B cell (primary cell): ENCODE measurements at regions not wholly inside any gene's neighbourhood (a gene's known extent, or its start where the extent isn't known, plus 50 kb on each side); places are given as distances from the start of the nearest gene placed in this dataset.

Source experiments
- ATAC-seq: fragments of 200-7000 bp; cut with Tn5 transposase; one replicate; pipeline ENCODE4 v1.10.0; 2021; ENCODE audit warnings: low read depth, mild to moderate bottlenecking, moderate number of reproducible peaks, moderate library complexity
- CTCF ChIA-PET: fragments of 350-600 bp; sonication (Branson Sonifier 250); formaldehyde crosslinking; loops from one replicate; lab custom pipeline; 2021; ENCODE audit warnings: antibody characterized with exemption, inconsistent platforms; lab: Charles Lee
- POLR2A ChIA-PET: fragments of 350-600 bp; sonication (Branson Sonifier 250); formaldehyde crosslinking; loops from one replicate; lab custom pipeline; 2021; ENCODE audit warnings: antibody characterized with exemption; lab: Charles Lee
- DNase-seq: peaks from one replicate; pipeline ENCODE4 v3.0.0; 2013
- H2AFZ ChIP-seq: 2 replicates; pipeline ENCODE4 v1.6.1; 2012; ENCODE audit warnings: mild to moderate bottlenecking, low read depth, low read length; ENCODE audit not compliant: insufficient read depth, poor library complexity, severe bottlenecking
- H3K27ac ChIP-seq, 2 donors: 1 replicate in 1 of 2; 2 replicates in 1 of 2; pipeline ENCODE4 v1.5.1; 2012 to 2013; ENCODE audit warnings: low read length in 2 of 2, mild to moderate bottlenecking in 2 of 2, moderate library complexity in 1 of 2
- H3K27me3 ChIP-seq, 4 experiments: fragments of 200-600 bp in 1 of 4; sonication (generic) in 1 of 4; replicated peaks in 1 of 4; 1 replicate in 2 of 4; 2 replicates in 2 of 4; pipeline versions ENCODE4 v1.6.1 to v1.7.0; 2013 to 2016; ENCODE audit warnings: low read length in 3 of 4, mild to moderate bottlenecking in 2 of 4, mixed read lengths in 1 of 4, moderate library complexity in 1 of 4; ENCODE audit not compliant: insufficient read depth in 4 of 4, control insufficient read depth in 3 of 4; ENCODE audit errors: control extremely low read depth in 1 of 4
- H3K36me3 ChIP-seq, 2 experiments: replicated peaks in 1 of 2; 1 replicate in 1 of 2; 2 replicates in 1 of 2; pipeline versions ENCODE4 v1.6.1 to v1.7.1; 2013; ENCODE audit warnings: low read length in 1 of 2; ENCODE audit not compliant: insufficient read depth in 2 of 2, control insufficient read depth in 1 of 2; ENCODE audit errors: control extremely low read depth in 1 of 2, extremely low read depth in 1 of 2
- H3K4me1 ChIP-seq, 2 donors: fragments of 200-600 bp in 1 of 2; sonication (generic) in 1 of 2; 1 replicate in 1 of 2; 2 replicates in 1 of 2; pipeline versions ENCODE4 v1.5.1 to v1.6.1; 2013 to 2017; ENCODE audit warnings: low read length in 2 of 2; ENCODE audit not compliant: control insufficient read depth in 2 of 2, insufficient read depth in 2 of 2
- H3K4me2 ChIP-seq: replicated peaks from 2 replicates; pipeline ENCODE3; 2012; ENCODE audit warnings: mild to moderate bottlenecking, low read depth, low read length; ENCODE audit not compliant: poor library complexity, severe bottlenecking
- H3K4me3 ChIP-seq, 5 experiments: fragments of 200-600 bp in 1 of 5; sonication (generic) in 1 of 5; 1 replicate in 3 of 5; 2 replicates in 2 of 5; pipeline versions ENCODE4 v1.5.1 to v1.7.0; 2011 to 2016; ENCODE audit warnings: low read length in 4 of 5, mild to moderate bottlenecking in 4 of 5, low read depth in 2 of 5, control low read depth in 1 of 5, moderate library complexity in 1 of 5; ENCODE audit not compliant: insufficient read depth in 1 of 5; ENCODE audit errors: control extremely low read depth in 1 of 5, extremely low read depth in 1 of 5
- H3K79me2 ChIP-seq: fragments of 200-600 bp; sonication (generic); one replicate; pipeline ENCODE4 v1.6.0; 2016; ENCODE audit warnings: low read length; ENCODE audit not compliant: control insufficient read depth, insufficient read depth
- H3K9ac ChIP-seq: fragments of 200-600 bp; sonication (generic); 2 replicates; pipeline ENCODE4 v1.6.1; 2017; ENCODE audit warnings: mild to moderate bottlenecking, low read length, moderate library complexity
- H3K9me3 ChIP-seq, 3 donors: one replicate each; pipeline versions ENCODE4 v1.6.1 to v1.7.1; 2013; ENCODE audit warnings: low read length in 2 of 3; ENCODE audit not compliant: control insufficient read depth in 2 of 3, insufficient read depth in 1 of 3; ENCODE audit errors: control extremely low read depth in 1 of 3
- H4K20me1 ChIP-seq: 2 replicates; pipeline ENCODE4 v1.6.0; 2012; ENCODE audit warnings: mild to moderate bottlenecking, low read length; ENCODE audit not compliant: insufficient read depth, control insufficient read depth, poor library complexity, severe bottlenecking
- H3K27ac Mint-ChIP-seq: one replicate; pipeline ENCODE4 v1.8.0; 2021; ENCODE audit warnings: mixed read lengths
- H3K27me3 Mint-ChIP-seq: one replicate; pipeline ENCODE4 v1.8.0; 2021; ENCODE audit warnings: mixed read lengths
- H3K4me1 Mint-ChIP-seq: one replicate; pipeline ENCODE4 v1.8.0; 2021; ENCODE audit warnings: mixed read lengths
- H3K4me3 Mint-ChIP-seq: one replicate; pipeline ENCODE4 v1.8.0; 2021; ENCODE audit warnings: mixed read lengths
- H3K9me3 Mint-ChIP-seq: one replicate; pipeline ENCODE4 v1.8.0; 2022; ENCODE audit warnings: mixed read lengths; ENCODE audit not compliant: insufficient read depth
- CTCF ChIP-seq: fragments of 200-600 bp; IDR thresholded peaks from one replicate; pipeline ENCODE4 v1.8.0; 2022; ENCODE audit warnings: antibody characterized with exemption, mild to moderate bottlenecking
- EZH2 ChIP-seq: IDR thresholded peaks from 2 replicates; pipeline ENCODE4 v1.6.1; 2012; ENCODE audit warnings: borderline replicate concordance, low read depth, mild to moderate bottlenecking, moderate library complexity, low read length; ENCODE audit not compliant: insufficient read depth, poor library complexity, severe bottlenecking
- WGBS: methylation state at CpG from one replicate; pipeline ENCODE4 v1.1.5; 2013; ENCODE audit warnings: missing lambda C conversion rate; ENCODE audit not compliant: insufficient coverage; 5-methylcytosine and 5-hydroxymethylcytosine counted together
- intact Hi-C: fragments of 100-400 bp; cut with micrococcal nuclease; formaldehyde crosslinking; loops from one replicate; pipeline ENCODE4 v1.10.0; 2022

DNA sequence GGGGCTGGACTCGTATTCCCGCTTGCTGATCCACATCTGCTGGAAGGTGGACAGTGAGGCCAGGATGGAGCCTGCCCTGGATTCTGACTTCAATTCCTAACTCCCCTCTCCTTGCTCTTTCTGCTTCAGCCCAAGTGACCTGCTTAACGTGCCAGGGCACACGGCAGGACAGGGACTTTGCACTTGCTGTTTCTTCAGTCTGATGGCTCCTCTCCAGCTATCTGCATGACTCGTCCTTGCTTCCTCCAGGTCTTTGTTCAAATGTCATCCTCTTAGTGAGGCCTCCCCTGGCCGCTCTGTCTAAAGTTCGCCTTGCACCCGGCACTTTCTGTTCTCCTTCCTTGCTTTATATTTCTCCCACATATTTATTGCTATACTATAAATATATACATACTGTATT, 357.6 kb downstream of the MTX2 start:
- no peaks in the 10 kb centered on the region for H3K4me1 Mint-ChIP-seq
- H2AFZ ChIP-seq = no peak overlapping the region
- H3K36me3 ChIP-seq = no peaks in the 10 kb centered on the region
- no peak overlapping the region for H3K4me3 ChIP-seq
- H4K20me1 ChIP-seq = no peaks in the 10 kb centered on the region
- H3K27ac Mint-ChIP-seq = no peak overlapping the region
- CTCF ChIA-PET = no interaction called here
- no peaks in the 10 kb centered on the region for H3K9me3 ChIP-seq
- H3K4me1 ChIP-seq = no peaks in the 10 kb centered on the region
- no peak overlapping the region for H3K4me2 ChIP-seq
- no peak overlapping the region for H3K4me3 Mint-ChIP-seq
- no peak for ATAC-seq
- no peaks in the 10 kb centered on the region for H3K9me3 Mint-ChIP-seq
- H3K9ac ChIP-seq = no peak overlapping the region
- H3K79me2 ChIP-seq = no peaks in the 10 kb centered on the region
- TF ChIP-seq CTCF (no peak), EZH2 (no peak)
- H3K27me3 ChIP-seq = peaks cover 0 to 6% (median 1%) of the 10 kb centered on the region in 4 experiments
- intact Hi-C loops = no loop called here
- no peak overlapping the region for H3K27ac ChIP-seq
- DNase-seq = no peak
- POLR2A ChIA-PET = no interaction called here
- 96% methylated on average over 5 of the region's 8 CpGs for WGBS
- H3K27me3 Mint-ChIP-seq = peaks cover 58% of the 10 kb centered on the region

DNA sequence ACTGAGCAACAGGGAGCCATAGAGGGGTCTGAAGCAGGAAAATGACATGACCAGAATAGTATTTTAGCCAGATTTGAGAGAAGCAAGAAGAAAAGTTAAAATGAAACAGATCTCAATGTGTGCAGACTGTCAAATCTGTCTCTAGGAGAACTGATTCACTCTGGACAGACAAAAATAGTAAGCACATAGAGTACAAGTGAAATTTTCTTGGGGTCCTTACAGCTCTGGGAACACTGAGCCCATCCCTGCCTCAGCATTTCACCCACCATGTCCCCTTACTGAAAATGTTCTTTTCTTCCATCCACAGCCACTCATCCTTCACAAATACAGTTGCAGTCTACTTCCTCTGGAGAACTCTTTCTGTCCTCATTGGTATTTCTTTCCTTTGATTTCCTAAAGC, 359.2 kb downstream of the MTX2 start:
- Histone ChIP-seq H4K20me1 (no peaks in the 10 kb centered on the region), H3K4me1 (no peaks in the 10 kb centered on the region), H3K27me3 (peaks cover 0 to 6% (median 3%) of the 10 kb centered on the region in 4 experiments), H3K9me3 (no peaks in the 10 kb centered on the region), H3K36me3 (no peaks in the 10 kb centered on the region), H3K9ac (no peak overlapping the region), H3K4me2 (no peak overlapping the region), H3K79me2 (no peaks in the 10 kb centered on the region), H3K27ac (no peak overlapping the region), H3K4me3 (no peak overlapping the region), H2AFZ (no peak overlapping the region)
- Mint-ChIP-seq H3K27me3 (peaks cover 57% of the 10 kb centered on the region), H3K4me3 (no peak overlapping the region), H3K9me3 (no peaks in the 10 kb centered on the region), H3K4me1 (no peaks in the 10 kb centered on the region), H3K27ac (no peak overlapping the region)
- intact Hi-C loops = no loop called here
- ChIA-PET CTCF (interaction anchor here (1.0 to 1.4 kb wide), 2 partner anchors 24 to 938 kb away, joined by 3 to 4 read pairs; no protein-coding TSS in a partner anchor), POLR2A (no interaction called here)
- no peak for DNase-seq
- ATAC-seq = no peak
- no peak for TF ChIP-seq EZH2
- TF ChIP-seq CTCF = no peak
